GM12874 (cell line): ENCODE measurements at regions not wholly inside any gene's neighbourhood (a gene's known extent, or its start where the extent isn't known, plus 50 kb on each side); places are given as distances from the start of the nearest gene placed in this dataset.

Source experiments
- CTCF ChIP-seq: IDR thresholded peaks from 2 replicates; pipeline ENCODE4 v1.5.1; 2011; ENCODE audit warnings: low read depth, mild to moderate bottlenecking, control low read depth, low read length, moderate library complexity; ENCODE audit not compliant: insufficient read depth

DNA sequence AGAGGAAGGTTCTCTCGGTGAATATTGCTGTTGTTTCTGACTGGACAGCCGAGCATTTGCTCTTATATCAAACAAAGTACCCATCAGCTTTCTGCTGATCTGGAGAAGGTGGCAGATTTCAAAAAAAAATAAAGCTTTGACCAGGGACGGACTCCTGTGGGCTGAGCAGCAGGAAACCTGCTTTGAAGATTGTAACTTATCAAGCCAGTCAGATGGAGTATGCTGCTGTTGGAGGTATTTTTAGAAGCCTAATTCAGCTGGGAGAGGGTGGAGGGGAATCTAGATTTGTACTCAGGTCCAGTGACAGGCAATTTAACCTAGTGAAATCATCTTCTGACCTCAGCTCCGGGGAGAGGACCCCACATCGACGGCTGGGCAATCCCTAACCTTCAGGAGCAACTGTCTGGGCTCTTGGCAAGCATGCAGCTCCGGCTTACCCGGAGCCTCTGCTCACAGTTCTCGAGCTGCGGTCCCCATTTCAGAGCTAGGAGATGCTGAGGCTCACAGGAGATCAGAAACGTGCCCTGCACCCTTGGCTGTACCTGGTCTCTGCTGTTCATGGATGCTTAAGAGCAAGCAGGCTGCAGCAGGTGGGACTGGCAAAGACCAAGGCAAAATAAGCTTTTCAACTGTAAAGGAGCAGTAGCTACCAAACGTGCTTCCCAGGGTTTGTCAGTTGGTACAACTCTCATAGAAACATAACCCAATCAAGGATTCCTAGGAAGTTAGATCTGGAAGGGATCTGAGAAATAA lies 89.3 kb upstream of the ST8SIA2 start:
- no peak for TF ChIP-seq CTCF

DNA sequence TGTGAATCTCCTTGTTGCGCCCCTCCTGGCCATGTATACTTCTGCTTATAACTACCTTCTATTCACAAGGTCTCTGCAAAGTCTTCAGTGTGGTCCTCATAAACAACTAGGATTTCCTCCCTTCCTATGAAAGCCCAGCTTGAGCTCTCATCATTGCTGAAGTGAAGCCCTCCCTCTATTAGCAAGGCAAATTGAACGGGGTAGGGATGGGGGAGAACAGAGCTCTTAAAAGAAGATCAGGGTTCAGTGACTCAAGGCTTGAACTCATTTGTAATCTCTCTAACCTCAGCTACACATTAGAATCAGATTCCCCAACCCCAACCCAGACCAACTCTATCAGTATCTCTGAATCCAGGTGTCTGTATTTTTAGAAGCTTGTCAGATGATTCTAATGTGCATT lies 88.3 kb upstream of the ST8SIA2 start:
- no peak for TF ChIP-seq CTCF

DNA sequence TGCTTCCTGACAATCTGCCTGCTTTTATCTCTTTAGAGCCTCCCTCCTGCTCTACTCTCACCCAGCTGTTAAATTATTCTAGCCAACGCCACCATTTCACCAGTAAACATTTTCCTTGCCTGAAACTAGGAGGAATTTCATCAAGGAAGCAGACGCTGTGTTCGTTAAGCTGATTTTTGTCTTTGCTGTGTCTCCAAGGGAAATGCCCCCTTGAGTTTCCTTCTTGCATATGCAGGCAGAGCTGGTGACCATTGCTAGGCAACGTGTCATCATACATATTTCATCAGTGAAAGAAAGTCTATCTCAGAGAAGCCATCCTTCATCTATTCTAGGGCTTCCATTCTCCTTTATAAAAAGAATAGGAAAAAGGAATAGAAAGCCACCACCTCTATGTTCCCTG lies 87.0 kb upstream of the ST8SIA2 start:
- 0 out of 2 replicates have a peak, but pooled peaks have one; percentile 5 for TF ChIP-seq CTCF

DNA sequence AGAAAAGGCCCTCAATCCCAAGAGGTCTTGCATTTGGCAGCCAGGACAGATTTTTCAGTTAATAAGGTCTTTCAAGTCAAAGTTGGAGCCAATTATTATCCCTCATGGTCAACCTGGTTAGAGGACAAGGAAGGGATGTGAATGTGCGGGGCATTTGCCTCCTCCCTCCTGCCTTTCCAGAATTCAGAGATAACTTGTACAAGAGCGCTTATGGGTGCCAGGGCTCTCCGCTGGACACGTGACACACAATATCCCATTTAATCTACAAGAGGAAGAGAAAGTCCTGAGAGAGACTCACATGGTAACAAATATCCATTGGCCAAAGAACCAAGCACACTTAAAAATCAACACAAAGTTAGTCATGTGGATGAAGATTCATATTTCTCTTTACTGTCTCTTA lies 78.5 kb upstream of the ST8SIA2 start:
- no peak for TF ChIP-seq CTCF

DNA sequence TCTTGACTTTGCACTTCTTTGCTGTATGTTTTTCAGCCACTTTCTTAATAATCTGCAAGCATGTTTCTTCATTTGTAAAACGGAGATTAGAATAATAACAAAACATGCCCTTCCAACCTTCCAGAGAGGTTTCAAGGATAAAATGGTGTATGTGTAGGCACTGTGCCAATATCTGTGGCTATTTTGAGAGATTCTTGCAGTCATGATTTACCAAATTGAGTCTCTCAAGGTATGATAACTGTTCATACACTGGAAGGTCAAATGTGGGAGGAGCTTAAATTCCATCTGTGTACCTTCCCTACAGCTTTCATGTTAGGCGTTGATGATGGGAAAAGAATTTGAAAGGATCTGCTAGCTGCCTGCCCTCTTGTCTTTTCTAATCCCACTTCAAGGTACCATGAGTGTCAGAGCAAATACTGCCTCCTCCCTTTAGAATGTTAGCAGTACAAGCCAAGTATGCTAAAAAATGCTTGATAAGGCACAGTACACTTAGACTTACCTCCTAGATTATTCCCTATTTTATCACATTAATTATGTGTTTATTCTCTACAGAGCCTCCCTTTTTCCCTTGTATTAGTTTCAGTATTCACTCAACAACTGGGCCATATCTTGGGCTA lies 78.0 kb upstream of the ST8SIA2 start:
- TF ChIP-seq CTCF = no peak

GRCh38 chr15:92316586-92317295 lies 76.9 kb upstream of the ST8SIA2 start:
- no peak for TF ChIP-seq CTCF

- no peak for TF ChIP-seq CTCF
These were observed 73.5 kb upstream of the ST8SIA2 start for GRCh38 chr15:92320012-92320699.
